Left renal cortex interstitium (tissue), 4 donors: ENCODE measurements at regions not wholly inside any gene's neighbourhood (a gene's known extent, or its start where the extent isn't known, plus 50 kb on each side); places are given as distances from the start of the nearest gene placed in this dataset.
"Not testable (repeated sequence)": the region's sequence is repeated elsewhere in the genome, so short reads cannot be mapped to it uniquely, and the experiment has no call there.

ENCODE experiments used
- DNase-seq, 4 donors: peaks; one replicate each; pipeline ENCODE4 v3.0.0-alpha.2; 2013; ENCODE audit warnings: low read depth in 4 of 4, low spot score in 2 of 4, missing footprints in 1 of 4

DNA sequence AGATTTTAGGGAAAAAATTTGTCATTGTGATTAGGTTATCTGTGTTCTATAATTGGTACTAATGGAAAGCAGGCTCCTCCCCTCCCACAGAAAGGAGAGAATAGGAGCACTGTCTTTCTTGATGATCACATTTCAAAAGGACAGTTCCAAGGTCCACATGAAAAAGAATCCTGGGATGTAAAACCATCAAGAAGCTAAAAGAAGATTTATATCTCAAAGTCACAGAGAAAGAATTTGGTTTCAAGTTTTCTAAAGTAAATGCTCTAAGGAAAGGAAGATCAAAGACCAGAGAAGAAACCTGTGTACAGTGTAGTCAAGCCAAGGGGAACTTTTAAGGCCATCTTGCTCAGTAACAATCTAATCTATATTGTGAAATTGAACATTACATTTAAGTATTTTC is 652.7 kb upstream of the HS3ST5 start:
- peak; percentile 13 to 29 (median 13) for DNase-seq

DNA sequence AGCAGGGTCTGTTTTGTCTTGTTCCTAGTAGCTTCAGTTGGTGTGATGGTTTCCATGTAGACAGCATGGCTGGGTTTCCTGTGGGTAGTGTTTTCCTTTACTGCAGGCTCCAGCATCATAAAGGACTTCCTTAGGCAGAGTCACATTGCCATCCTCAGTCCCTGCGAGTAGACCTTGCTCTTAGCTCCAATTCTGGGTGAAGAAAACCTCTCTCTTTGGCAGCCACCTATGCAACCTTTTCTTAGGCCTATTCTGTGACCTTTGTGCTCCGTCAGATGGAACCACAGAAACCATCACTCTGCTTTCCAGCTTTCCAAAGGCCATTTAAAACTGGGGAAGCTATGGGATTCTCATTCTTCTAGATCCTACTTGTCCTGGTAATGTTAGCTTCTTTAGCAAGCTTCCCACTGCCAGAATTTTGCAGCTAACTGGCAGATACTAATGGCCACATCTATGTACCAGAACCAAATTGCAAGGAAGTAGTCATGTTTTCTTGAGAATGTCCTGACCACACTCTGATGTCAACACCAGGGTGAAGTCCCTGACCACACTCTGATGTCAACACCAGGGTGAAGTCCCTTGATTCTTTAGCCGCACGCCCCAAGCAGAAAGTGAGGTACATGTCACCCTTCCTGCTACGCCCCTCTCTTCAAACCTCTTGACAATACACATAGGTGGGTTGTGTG is 646.6 kb upstream of the HS3ST5 start:
- DNase-seq: no peak

DNA sequence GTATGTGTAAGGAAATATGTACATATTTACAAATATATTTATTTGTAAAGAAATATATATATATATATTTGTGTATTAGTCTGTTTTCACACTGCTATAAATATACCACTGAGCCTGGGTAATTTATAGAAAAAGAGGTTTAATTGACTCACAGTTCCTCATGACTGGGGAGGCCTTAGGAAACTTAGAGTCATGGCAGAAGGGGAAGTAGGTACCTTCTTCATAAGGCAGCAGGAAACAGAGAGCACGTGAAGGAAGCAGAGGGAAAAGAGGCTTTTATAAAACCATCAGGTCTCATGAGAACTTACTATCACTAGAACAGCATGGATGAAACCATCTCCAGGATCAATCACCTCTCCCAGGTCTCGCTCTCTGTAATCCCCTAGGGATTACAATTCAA is 644.5 kb upstream of the HS3ST5 start:
- no peak for DNase-seq

DNA sequence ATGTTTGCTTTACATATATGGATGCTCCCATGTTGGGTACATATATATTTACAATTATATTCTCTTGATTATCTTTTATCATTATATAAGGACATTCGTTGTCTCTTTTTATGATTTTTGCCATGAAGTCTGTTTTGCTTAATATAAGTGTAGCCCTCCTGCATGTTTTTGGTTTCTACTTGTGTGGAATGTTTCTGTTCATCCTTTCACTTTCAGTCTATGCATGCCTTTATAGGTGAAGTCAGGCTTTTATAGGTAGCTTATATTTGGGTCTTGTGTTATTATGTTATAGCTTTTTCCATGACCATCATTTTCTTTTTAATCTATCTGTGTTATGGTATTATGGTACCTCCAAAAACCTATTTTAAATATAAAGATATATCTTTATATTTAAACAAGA is 612.5 kb upstream of the HS3ST5 start:
- no peak for DNase-seq

DNA sequence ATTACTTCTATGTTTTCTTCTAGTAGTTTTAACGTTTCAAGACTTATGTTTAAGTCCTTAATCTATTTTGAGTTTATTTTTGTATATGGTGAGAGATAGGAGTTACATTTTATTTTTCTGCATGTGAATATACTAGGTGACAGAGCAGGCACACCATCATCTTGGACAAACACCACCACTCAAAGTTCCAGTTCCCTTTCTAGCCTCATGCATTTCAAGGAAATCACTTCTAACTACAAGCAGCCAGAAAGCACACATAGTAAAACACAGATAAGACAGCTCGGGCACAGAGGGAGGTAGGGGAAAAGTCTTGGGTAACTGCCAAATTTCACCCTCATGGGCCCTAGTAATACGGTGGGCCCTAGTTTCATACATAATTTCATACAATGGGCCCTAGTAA is 609.4 kb upstream of the HS3ST5 start:
- no peak for DNase-seq

DNA sequence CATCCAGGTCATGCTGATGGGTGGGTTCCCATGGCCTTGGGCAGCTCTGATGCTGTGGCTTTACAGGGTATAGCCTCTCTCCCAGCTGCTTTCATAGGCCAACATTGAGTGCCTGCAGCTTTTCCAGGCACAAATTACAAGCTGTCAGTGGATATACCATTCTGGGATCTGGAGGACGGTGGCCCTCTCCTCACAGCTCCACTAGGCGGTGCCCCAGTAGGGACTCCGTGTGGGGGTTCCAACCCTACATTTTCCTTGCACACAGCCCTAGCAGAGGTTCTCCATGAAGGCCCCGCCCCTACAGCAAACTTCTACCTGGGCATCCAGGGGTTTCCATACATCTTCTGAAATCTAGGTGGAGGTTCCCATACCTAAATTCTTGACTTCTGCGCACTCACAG is 602.6 kb upstream of the HS3ST5 start:
- no peak for DNase-seq

DNA sequence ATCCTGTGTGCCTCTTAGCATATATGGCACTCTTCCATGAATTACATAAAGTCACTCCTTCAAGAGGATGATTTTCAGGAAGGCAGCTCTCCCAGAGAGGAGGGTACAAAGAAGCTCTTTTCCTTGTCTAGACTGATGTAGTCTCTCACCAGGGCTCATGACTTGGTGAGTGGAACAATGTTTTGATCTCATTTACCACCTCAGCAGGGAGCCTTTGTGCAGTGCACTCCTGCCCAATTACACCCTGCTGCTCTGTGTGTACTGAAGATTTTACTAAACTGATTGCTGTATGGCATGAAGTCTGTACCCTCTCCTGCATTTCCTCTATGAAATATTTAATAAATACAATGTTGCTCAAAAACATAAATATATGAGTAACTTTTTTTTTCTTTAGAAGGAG is 598.3 kb upstream of the HS3ST5 start:
- DNase-seq: no peak

DNA sequence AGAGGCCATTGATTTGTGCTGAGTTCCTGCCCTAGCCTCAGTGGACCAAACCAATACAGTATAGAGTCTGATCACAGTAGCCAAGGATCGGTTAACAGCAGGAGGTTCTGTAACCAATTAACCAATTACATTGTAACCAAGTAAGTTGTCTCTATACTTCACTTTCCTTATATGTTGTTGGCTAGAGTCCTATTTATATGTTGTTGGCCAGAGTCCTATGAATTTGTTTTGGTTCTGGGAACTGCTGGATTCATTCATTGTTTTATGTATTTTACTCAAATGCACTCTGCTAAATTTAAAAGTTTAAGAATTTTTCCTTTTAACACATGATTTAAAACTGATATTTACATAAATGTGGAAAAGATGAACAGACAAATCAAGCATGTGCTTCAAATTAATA is 597.4 kb upstream of the HS3ST5 start:
- DNase-seq: no peak

DNA sequence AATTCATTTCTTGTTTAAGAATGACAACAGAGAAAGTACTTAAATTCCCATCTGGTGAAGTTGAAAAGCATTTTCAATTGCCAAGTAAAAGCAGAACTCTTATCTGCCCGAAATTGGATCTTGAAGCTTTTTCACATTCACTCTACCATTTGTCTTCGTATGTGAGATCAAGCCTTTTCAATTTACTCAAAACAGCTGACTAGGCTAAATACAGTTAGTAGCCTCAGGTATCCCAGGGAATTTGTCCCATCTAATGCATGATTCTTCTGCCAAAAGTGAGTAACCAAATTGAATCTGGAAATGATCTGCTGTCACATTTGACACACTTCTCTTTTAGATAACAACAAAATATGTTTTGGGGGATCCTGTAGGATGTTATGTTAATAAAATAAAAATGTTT is 596.8 kb upstream of the HS3ST5 start:
- no peak for DNase-seq

DNA sequence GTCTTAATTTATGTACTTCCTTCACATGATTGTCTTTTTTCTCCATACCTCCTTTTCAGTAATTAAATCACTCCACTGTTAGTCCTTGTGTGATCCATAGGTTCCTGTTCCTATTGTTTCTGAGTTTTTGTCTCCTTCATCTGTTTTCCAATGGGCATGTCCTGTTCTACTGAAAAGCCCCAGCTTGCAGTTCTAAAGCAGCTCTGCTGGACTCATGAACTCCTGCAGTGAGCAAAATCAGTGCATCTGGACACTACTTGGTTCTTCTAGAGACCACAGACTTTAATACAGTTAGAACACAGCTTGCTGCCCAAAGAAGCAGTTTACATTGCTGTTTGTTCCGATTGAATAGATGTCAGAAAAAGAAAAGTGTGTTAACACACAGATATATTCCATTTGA is 593.3 kb upstream of the HS3ST5 start:
- no peak for DNase-seq

DNA sequence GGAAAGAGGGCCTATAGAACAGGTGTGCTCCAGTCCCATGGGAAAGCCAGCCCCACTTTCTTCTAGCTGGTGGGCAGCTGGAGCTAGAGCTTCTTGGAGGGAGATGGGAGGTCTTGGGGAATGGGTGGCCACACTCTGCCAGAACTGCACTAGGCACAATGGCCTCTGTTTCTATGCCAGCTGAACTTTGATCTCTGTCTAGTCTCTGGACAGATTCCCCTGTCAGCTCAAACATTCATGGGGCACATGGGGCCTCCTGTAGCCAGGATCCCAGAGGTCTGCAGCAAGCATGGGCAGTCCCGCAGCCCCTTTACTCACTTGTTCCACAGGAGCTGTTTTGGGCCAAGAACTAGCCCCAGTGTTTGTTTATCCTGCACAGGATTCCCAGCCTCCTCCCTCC is 591.3 kb upstream of the HS3ST5 start:
- DNase-seq: no peak

DNA sequence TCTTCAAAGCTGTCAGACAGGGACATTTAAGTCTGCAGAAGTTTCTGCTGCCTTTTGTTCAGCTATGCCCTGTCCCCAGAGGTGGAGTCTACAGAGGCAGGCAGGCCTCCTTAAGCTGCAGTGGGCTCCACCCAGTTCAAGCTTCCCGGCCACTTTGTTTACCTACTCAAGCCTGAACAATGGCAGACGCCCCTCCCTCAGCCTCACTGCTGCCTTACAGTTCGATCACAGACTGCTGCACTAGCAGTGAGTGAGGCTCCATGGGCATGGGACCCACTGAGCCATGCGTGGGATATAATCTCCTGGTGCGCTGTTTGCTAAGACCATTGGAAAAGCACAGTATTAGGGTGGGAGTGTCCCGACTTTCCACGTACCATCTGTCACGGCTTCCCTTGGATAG is 585.9 kb upstream of the HS3ST5 start:
- not testable (repeated sequence) for DNase-seq

DNA sequence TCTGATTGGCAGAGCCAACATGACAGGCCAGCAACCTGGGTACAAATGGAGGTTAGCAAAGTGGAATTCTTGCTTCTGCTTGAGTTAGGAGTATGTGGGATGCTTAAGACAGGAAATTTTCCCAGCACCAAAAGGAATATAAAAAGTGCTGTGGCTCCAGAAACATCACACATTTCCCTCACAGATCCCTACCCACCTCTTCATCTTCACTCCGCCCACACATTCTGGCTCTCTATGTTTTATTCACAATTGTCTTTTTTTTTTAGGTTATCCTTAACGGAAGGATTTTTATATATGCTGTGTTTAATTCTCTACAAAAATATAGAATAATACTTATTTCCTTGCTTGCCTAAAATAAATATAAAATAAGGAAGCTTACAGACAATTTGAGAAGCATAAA is 563.3 kb upstream of the HS3ST5 start:
- DNase-seq: no peak

DNA sequence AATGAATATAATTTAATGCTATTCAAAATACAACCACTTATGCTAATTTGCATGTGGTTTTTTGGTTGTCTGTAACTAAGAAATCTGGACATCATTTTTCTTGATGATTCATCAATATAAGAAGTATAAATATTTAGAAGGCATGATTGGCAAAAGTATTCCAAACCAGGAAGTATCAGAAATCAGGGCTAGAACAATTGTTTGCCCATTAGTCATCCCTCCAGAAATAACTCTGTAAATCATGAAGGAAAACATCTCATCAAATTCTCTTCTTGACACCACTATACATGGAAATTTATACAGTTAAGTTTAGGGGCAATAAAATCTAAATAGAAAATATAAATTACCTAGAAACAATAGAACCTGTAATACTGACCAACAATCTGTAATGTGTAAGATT is 554.7 kb upstream of the HS3ST5 start:
- no peak for DNase-seq

DNA sequence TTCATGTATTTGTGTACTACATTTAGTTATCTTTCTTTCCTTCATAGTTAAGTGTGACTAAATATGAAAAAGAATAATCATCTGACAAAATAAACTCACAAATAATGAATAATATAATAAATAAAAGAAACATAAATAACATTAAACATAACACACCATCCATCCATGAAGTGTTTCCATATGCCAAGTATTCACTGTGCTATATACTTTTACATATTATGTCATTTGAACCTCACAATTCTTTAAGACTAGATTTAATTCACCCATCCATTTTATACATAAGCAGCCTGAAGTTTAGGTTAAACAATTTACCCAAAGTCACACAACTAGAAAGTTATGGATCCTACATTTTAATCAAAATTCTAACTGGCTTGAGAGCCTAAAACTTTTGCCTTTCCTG is 549.4 kb upstream of the HS3ST5 start:
- DNase-seq: no peak

DNA sequence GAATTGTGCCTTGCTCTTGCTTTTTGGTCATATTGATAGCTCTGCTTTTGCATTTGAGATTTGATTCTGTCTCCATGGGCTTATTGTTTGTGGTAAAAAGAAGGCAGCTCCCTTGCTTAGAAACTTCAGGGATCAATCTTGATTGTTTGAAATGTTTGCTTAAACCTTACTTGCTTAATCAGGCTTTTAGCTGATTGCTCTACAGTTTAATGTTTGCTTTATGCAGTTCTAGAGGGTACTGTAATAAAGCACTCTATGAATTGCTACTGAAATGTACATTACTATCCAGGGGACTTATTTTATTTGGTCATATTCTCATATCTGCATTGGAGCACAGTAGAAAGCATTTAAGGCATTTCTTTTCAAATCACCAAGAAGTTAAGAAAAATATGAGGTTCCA is 545.4 kb upstream of the HS3ST5 start:
- DNase-seq: no peak

DNA sequence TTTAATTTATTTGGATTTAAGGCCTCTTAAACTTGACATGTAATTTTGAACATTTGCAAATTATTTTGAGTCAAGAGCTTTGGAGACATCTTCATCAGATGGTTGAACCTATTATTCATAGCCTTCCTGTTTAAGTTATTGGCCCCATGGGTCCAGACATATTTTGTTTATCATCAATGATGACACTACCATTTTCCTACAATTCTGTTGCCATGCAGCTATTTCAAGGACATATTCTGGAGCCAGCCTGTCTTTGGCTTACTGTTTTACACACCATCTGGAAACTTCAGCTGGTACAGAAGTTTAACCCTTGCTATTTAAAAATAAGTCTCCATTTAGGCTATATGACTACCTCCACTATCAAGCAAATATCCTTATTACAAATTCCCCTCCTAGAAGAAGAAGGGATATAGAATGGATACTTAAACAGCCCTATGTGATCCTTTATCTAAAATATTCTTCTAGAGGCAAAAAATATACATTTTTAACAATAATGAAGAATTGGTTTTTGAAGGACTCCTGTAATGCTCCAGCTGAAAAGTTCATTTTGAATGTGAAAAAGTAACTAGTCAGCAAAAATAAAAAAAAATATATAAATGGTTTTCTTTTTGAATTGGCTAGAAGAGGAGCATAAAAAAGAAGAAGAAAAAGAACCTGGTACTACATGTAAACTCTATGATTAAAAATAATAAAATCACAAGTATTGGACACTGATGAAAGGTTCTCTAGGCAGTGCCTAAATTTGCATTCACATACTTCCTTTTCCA is 544.0 kb upstream of the HS3ST5 start:
- no peak for DNase-seq

DNA sequence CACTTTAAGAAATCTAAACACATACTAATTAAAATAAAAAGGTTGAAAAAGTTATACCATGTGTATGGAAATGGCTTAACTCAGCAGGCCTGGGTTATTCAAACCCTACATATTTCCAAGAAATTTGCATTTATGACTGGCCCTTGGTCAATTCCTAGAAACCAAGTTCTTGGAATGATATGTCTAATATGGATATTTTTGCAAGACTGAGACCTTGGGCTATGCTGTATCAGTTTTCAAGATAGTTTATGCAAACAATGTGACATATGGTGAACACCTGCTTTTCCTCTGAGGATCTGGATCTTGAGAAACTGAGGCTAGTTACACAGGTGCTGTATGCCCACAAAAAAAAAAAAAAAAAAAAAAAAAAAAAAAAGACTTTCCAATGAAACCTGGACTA is 536.9 kb upstream of the HS3ST5 start:
- no peak for DNase-seq

DNA sequence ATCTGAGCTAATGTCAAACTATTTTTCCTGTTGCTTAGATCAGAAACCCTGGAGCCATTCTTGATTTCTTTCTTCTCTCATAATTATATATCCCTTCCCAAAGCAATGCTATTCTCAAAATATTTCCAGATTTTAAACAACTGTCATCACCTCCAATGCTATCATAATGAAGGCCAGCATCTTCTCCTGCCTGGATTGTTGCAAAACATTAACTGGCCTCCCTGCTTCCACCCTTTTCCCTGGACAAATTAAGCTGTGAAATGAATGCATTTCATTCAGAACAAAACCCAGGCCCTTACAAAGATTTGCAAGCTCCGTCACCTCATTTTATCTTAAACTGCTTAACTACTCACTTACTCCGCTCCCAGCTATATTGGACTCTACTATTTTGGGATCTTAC is 535.3 kb upstream of the HS3ST5 start:
- no peak for DNase-seq

DNA sequence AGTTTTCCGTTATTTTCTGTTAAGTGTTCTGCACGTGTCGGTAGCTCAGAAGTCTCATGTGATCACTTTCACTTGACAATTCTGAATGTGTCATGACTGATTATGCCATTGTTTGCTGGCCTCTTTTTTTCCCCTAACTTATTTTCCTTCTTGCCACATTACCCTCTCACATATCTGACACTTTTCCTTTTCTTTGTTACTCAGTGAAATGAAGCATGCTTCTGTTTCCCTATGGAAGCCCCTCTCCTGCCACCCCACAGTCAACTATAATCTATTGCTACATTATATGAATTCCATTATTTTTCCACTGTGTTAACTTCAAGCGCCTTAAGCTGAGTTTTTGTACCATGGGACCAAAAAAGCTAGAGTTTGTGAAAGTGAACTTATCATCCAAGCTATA is 531.6 kb upstream of the HS3ST5 start:
- DNase-seq: no peak

DNA sequence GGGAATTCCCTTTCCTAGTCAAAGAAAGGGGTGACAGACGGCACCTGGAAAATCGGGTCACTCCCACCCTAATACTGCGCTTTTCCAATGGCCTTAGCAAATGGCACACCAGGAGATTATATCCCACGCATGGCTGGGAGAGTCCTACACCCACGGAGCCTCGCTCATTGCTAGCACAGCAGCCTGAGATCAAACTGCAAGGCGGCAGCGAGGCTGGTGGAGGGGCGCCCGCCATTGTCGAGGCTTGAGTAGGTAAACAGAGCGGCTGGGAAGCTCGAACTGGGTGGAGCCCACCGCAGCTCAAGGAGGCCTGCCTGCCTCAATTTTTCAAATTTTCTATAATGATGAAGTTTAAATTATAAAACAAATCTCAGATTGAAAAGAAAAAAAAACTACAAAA is 522.7 kb upstream of the HS3ST5 start:
- DNase-seq: not testable (repeated sequence)

DNA sequence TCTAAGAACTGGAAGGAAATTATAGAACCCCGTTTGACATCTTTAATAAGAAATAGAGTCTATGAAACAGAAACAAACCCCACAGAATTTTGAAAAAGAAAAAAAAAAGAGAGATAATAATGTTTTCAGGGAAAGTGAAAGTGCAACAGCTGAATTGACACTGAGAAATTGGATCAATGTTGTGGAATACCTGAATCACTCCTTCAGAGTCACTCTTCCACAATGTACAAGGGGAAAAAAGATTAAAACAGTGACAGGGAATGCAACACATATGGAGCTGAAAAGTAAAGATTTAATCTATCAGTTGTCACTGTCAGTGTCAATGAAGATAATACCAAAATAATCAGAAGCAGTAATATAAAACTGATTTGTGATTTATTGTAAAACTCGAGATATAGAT is 520.8 kb upstream of the HS3ST5 start:
- no peak for DNase-seq

DNA sequence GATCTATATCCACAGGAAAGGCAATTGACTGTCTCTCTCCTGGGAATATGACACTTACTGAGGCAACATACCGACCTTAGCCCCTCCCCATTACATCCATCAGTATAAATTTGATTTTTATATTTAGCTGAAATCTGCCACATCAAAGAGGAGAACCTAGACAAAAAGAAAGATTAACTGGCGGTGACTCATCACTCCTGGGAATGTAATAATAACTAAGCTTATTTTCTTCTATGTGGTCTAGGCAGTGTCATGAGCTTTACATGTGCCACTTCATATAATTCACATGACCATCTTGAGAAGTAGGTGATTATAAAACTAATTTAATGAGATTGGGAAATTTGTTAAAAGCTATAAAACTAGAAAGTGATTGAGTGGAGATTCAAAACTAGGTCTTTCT is 520.0 kb upstream of the HS3ST5 start:
- DNase-seq: no peak
